Nephron progenitor cell (in vitro differentiated cells): ENCODE measurements at regions not wholly inside any gene's neighbourhood (a gene's known extent, or its start where the extent isn't known, plus 50 kb on each side); places are given as distances from the start of the nearest gene placed in this dataset.
"Not testable (repeated sequence)": the region's sequence is repeated elsewhere in the genome, so short reads cannot be mapped to it uniquely, and the experiment has no call there.

Source experiments
- DNase-seq: peaks from one replicate; pipeline ENCODE4 v3.0.0; 2021
- H3K27ac Mint-ChIP-seq: 2 replicates; pipeline ENCODE4 v1.8.0; 2021; ENCODE audit warnings: mild to moderate bottlenecking, moderate library complexity, mixed read lengths
- H3K27me3 Mint-ChIP-seq: 2 replicates; pipeline ENCODE4 v1.8.0; 2021; ENCODE audit warnings: mild to moderate bottlenecking, low read depth, mixed read lengths; ENCODE audit not compliant: poor library complexity
- H3K36me3 Mint-ChIP-seq: 2 replicates; pipeline ENCODE4 v1.8.0; 2021; ENCODE audit warnings: low read depth, mixed read lengths
- H3K4me1 Mint-ChIP-seq: 2 replicates; pipeline ENCODE4 v1.8.0; 2021; ENCODE audit warnings: mixed read lengths
- H3K4me3 Mint-ChIP-seq: 2 replicates; pipeline ENCODE4 v1.8.0; 2021; ENCODE audit warnings: mild to moderate bottlenecking, moderate library complexity, mixed read lengths
- H3K9me3 Mint-ChIP-seq: 2 replicates; pipeline ENCODE4 v1.8.0; 2021; ENCODE audit warnings: mild to moderate bottlenecking, moderate library complexity, mixed read lengths
- TF ChIP-seq, protein P1 (sequence below): fragments of 200-600 bp; sonication (generic); IDR thresholded peaks from 2 replicates; pipeline ENCODE4 v1.5.0; 2021; ENCODE audit warnings: antibody characterized with exemption

DNA sequence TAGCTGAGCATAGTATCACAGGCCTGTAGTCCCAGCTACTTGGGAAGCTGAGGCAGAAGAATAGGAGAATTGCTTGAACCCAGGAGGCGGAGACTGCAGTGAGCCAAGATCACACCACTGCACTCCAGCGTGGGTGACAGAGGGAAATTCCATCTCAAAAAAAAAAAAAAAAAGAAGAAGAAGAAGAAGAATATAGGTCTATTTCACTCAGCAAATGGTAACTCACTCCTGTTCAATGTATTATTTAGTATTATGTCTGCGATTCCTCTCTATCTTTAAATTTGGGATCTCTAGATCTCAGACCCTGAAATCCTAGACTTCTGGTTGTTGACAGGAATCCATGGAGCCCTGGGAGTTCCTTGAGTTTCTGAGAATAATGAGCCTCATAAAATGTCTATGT lies 98.6 kb downstream of the HFE start:
- Mint-ChIP-seq H3K27me3 (peaks cover 7% of the 10 kb centered on the region), H3K27ac (no peak overlapping the region), H3K4me1 (peaks cover 72% of the 10 kb centered on the region), H3K9me3 (no peaks in the 10 kb centered on the region), H3K36me3 (no peaks in the 10 kb centered on the region), H3K4me3 (no peak overlapping the region)
- no peak for DNase-seq
- TF ChIP-seq, protein P1, sequence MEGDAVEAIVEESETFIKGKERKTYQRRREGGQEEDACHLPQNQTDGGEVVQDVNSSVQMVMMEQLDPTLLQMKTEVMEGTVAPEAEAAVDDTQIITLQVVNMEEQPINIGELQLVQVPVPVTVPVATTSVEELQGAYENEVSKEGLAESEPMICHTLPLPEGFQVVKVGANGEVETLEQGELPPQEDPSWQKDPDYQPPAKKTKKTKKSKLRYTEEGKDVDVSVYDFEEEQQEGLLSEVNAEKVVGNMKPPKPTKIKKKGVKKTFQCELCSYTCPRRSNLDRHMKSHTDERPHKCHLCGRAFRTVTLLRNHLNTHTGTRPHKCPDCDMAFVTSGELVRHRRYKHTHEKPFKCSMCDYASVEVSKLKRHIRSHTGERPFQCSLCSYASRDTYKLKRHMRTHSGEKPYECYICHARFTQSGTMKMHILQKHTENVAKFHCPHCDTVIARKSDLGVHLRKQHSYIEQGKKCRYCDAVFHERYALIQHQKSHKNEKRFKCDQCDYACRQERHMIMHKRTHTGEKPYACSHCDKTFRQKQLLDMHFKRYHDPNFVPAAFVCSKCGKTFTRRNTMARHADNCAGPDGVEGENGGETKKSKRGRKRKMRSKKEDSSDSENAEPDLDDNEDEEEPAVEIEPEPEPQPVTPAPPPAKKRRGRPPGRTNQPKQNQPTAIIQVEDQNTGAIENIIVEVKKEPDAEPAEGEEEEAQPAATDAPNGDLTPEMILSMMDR: no peak

DNA sequence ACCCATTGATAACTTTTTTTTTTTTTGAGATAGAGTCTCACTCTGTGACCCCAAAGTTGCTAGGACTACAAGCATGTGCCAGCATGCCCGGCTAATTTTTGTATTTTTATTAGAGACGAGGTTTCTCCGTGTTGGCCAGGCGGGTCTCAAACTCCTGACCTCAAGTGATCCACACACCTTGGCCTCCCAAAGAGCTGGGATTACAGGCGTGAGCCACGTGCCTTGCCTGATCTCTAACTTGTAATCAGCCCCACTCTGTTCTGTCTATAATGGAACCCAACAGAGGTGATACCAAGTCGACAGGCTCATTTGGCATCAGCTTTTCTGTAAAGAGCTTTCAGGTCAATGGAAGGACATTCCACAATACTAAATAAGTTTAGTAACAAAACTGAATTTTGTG lies 99.4 kb downstream of the HFE start:
- peaks cover 67% of the 10 kb centered on the region for H3K4me1 Mint-ChIP-seq

DNA sequence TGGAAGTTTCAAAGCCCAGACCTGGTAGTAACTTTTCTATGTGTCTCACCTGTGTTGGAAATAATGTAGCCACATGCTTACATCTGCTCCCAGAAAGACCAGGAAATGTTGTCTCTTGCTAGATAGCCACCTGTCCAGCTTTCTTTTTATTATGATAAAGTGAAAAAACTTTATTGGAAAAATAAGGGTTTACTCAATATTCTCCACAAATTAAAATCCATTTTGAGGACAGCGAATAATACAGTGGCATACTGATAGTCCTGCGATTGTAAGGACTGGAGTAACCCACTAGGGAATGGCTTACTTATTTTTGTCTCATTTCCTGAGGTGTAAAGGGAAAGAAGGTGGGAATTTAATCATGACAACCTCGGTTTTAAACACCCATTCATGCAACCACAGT lies 100.1 kb downstream of the HFE start:
- no peaks in the 10 kb centered on the region for H3K36me3 Mint-ChIP-seq

More for the DNA sequence above, 99.4 kb downstream of the HFE start:
- DNase-seq: no peak
- TF ChIP-seq, protein P1: no peak
- H3K9me3 Mint-ChIP-seq: no peaks in the 10 kb centered on the region
- H3K27ac Mint-ChIP-seq: no peak overlapping the region
- H3K27me3 Mint-ChIP-seq: peaks cover 7% of the 10 kb centered on the region
- H3K36me3 Mint-ChIP-seq: no peaks in the 10 kb centered on the region
- no peak overlapping the region for H3K4me3 Mint-ChIP-seq

DNA sequence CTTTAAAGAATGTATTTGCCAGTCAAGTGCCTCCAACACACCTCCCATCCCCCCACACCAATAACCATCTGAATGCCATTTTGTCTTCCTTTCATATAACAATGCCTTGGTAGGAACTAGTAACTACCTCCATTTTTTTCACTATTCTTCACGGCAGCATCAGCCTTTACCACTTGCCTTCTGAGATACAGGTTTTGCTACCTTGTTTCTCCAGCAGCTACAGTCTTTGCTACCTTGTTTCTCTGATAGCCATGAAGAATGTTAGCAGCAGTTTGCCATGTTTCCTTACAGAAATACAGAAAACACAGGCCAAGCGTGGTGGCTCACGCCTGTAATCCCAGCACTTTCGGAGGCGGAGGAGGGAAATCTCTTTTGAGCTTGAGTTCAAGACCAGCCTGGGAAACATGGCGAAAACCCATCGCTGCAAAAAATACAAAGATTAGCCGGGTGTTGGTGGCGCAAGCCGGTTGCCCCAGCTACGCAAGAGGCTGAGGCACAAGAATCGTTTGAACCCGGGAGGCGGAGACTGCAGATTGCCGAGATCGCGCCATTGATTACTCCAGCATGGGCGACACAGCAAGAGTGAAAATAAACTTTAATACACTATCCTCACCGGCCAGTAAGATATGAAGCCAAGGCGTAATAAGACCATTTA lies 100.9 kb downstream of the HFE start:
- DNase-seq: no peak
- Mint-ChIP-seq H3K4me1 (peaks cover 69% of the 10 kb centered on the region), H3K27ac (peak overlapping the region; percentile 99), H3K27me3 (peaks cover 7% of the 10 kb centered on the region), H3K36me3 (no peaks in the 10 kb centered on the region), H3K9me3 (no peaks in the 10 kb centered on the region), H3K4me3 (peak overlapping the region; percentile 90)
- TF ChIP-seq, protein P1: no peak

More for the DNA sequence above, 100.1 kb downstream of the HFE start:
- DNase-seq: no peak
- Mint-ChIP-seq H3K27ac (no peak overlapping the region), H3K4me1 (peaks cover 68% of the 10 kb centered on the region), H3K4me3 (peak overlapping the region; percentile 31), H3K9me3 (no peaks in the 10 kb centered on the region), H3K27me3 (peaks cover 7% of the 10 kb centered on the region)
- TF ChIP-seq, protein P1: no peak

DNA sequence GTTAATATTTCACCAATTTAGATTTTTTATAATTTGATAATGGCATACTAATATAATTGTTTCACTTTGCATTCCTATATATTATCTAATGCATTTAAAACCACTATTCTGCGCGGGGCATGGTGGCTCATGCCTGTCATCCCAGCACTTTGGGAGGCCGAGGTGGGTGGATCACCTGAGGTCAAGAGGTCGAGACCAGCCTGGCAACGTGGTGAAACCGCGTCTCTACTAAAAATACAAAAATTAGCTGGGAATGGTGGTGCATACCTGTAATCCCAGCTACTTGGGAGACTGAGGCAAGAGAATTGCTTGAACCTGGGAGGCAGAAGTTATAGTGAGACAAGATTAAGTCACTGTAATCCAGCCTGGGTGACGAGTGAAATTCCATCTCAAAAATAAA lies 104.3 kb downstream of the HFE start:
- not testable (repeated sequence) for DNase-seq, H3K27me3 Mint-ChIP-seq, H3K36me3 Mint-ChIP-seq, H3K27ac Mint-ChIP-seq, H3K4me3 Mint-ChIP-seq, H3K9me3 Mint-ChIP-seq
- peaks cover 63% of the 10 kb centered on the region for H3K4me1 Mint-ChIP-seq

DNA sequence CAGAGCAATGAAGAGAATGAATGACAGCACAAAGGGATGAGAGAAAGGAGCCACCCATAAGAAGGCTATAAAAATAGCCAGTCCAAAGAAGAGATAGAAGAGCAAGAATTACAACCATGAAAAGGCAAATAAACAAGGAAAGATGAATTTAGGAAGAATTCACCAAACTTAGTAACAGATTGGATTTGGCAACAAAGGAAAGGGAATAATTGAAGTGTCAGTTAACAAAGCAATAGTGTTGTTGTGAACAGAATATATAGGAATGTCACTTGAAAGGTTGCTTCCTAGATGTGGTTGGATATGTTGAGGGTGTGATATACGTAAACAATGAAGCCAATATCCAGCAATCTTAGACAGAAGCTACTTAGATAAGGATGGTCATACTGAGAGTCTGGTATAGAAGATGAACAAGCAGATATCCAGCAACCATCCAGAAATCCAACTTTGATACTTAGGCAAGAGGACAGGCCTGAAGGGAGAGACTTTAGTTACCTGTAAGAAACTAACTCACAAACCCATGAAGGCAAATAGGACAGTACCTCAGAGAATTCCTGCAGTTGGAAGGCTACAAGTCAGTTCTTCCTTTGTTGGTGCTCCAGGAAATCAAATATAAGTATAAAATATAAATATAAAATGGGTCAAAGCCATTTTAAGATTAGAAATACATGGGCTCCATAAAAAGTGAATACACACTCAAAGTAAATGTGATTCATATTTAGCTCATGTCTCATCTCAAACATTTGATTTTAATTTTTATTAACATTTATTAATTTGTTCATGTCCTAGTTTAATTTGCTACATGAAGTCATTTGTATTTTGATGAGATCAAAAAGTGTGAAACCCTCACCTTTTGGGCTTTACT lies 106.5 kb downstream of the HFE start:
- TF ChIP-seq, protein P1: no peak
- peaks cover 44% of the 10 kb centered on the region for H3K4me1 Mint-ChIP-seq
- peaks cover 3% of the 10 kb centered on the region for H3K36me3 Mint-ChIP-seq
- no peaks in the 10 kb centered on the region for H3K9me3 Mint-ChIP-seq
- no peak overlapping the region for H3K4me3 Mint-ChIP-seq
- DNase-seq: no peak
- peaks cover 3% of the 10 kb centered on the region for H3K27me3 Mint-ChIP-seq
- peak overlapping the region; percentile 2 for H3K27ac Mint-ChIP-seq
